ENCODE measurements at regions not wholly inside any gene's neighbourhood (a gene's known extent, or its start where the extent isn't known, plus 50 kb on each side); places are given as distances from the start of the nearest gene placed in this dataset.

DNA sequence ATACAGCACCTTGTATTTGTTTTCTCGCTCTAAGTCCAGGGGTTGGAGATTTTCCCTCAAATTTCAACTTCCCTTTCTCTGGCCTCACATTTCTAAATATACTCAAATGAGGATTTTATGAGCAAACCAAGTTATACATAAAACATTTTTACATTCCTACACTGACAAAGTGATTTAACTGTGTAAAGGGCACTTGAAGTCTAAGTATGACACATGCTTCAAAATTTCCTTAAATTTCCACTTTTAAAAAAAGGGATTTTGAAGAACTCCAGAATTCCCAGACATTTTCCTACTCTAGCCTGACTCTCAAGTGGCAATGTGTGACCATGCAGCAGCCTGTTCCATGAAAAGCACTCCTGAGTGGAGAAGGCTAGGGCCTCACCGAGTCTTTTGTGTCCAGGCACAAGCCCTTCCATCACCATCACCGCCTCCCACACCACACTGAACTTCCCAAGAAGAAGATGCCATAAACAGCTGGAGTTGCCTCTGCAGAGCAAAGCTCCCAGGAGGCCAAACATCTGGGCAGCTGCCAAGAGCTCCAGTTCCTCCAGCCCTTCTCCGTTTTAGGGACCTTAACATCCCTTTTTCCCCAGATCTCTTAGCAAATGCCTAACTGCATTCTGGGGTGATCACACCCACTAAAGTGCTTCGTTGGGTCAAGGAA is 68.9 kb downstream of the NCR2 start:
- intact Hi-C loops (cut with DNase I): no loop called here
- DNase-seq: no peak
- Histone ChIP-seq H3K27ac (no peak overlapping the region), H3K27me3 (ENCODE audit: insufficient read depth in 3 of 3, low read length in 2 of 3) (peaks cover 0 to 29% (median 9%) of the 10 kb centered on the region in 3 donors), H3K9me3 (peaks cover 3% of the 10 kb centered on the region), H3K4me1 (no peaks in the 10 kb centered on the region), H3K4me3 (no peak overlapping the region), H3K36me3 (ENCODE audit: insufficient read depth in 1 of 2, low read depth in 1 of 2) (no peaks in the 10 kb centered on the region)
- WGBS, 3 donors: 54 to 56% (median 56%) methylated on average over 5 of the region's 5 CpGs
- no peak for TF ChIP-seq CTCF (IDR thresholded peaks at IDR 0.05)
- ATAC-seq: no peak

DNA sequence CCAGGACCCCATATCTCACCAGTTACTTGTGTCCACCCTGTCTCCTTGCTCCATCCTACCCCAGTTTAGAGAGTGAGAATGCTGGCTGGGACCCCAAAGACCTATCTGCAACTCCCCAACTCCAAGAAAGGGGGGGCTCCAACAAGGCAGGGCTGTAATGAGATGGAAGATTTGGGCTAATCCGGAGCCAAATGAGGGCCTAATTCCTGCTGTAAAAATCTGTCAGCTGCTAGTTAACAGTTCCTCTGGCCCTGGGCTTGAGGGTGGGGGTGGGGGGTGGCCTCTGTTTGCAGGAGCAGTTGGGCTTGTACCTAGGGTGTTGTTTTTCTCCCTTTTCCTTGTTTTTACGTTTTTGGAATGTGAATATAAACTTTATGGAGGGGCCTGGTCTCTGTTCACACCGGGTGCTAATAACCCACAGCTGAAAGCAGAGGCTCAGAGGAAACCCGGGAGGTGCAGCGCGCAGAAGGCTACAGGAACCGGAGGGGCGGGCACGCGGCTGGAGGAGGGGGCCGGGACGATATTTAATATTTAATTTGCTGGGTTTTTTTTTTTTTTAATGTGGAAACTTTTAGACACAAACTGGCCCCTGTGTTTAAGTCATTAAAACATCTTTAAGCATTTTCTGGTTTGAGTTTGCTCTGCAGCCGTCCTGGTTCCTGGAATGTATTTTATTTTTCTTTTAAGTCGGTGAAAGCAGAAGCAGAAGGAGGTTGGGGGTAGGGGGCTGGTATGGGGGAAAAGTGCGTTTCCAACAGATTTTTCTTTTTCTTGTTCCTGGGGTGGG is 70.7 kb downstream of the NCR2 start:
- H3K4me1 ChIP-seq: no peaks in the 10 kb centered on the region
- no peak overlapping the region for H3K4me3 ChIP-seq
- WGBS, 3 donors: 51 to 57% (median 53%) methylated on average over 15 of the region's 15 CpGs
- H3K27ac ChIP-seq: no peak overlapping the region
- no peak for TF ChIP-seq CTCF (IDR thresholded peaks at IDR 0.05)
- intact Hi-C loops (cut with DNase I): no loop called here
- peaks cover 0 to 29% (median 9%) of the 10 kb centered on the region in 3 donors for H3K27me3 ChIP-seq (ENCODE audit: insufficient read depth in 3 of 3, low read length in 2 of 3)
- ATAC-seq (no peak), DNase-seq (no peak)
- peaks cover 3% of the 10 kb centered on the region for H3K9me3 ChIP-seq
- H3K36me3 ChIP-seq (ENCODE audit: insufficient read depth in 1 of 2, low read depth in 1 of 2): no peaks in the 10 kb centered on the region

DNA sequence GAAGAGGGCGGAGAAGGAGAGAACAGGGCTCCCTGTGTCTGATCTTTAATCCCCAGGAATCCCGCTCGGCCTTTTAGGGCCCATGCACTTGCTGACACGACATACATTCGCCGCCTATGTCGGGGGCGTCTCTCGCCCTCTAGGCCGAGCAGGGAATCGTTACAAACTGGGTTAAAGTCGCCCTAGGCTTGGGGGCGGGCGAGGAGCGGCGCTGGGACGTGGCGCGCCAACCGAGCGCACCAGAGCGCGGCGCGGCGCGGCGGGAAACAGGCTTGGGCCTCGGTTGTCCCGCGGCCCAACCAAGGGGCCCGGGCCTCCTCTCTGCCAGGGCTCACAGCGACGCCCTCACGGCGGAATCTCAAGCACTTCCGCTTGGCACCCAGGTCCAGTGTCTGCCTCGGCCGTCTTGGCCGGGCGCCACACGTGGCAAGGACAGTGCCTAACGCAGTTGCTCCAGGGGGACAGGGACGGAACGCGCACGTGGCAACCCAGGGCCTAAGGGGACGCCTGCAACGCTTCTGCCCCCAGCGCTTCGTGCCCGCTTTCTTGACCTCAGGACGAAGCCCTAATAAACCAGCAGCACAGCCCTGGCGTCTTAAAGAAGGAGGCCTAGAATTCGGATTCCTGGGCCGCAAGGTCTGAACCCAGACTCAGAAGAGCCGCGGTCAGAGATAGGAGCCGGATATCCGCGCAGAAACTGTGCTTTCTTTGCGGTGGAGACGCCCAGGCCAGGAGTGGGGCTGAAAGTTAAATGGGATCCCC is 71.5 kb downstream of the NCR2 start:
- DNase-seq (no peak), ATAC-seq (peak in 3 of 4 donors; percentile 26 to 80 (median 57))
- Histone ChIP-seq H3K4me1 (no peaks in the 10 kb centered on the region), H3K36me3 (ENCODE audit: insufficient read depth in 1 of 2, low read depth in 1 of 2) (no peaks in the 10 kb centered on the region), H3K27ac (no peak overlapping the region), H3K27me3 (ENCODE audit: insufficient read depth in 3 of 3, low read length in 2 of 3) (peaks cover 0 to 29% (median 9%) of the 10 kb centered on the region in 3 donors), H3K9me3 (peaks cover 3% of the 10 kb centered on the region), H3K4me3 (peak overlapping the region; percentile 25)
- intact Hi-C loops (cut with DNase I): no loop called here
- no peak for TF ChIP-seq CTCF (IDR thresholded peaks at IDR 0.05)
- 35 to 43% (median 36%) methylated on average over 49 to 63 of the region's 63 CpGs for WGBS, 3 donors

DNA sequence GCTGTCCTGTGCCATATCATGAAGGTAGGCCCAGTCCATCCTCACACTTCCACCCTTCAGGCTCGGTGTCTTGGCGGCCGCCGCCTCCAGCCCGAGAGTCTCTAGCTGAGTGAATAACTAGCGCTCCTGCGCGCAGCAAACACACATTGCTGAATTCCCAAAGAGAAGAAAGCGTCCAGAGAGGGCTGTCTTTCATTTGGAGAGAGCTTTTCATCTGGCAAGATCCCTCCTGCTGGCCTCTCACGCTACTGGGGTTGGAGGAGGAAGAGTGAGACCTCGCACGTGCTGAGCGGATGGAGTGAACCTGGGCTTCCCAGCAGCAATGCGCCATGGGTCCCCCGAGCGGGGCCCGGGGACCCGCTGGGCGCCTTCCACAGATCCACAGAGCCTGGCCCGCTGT is 73.2 kb downstream of the NCR2 start:
- ATAC-seq: no peak
- DNase-seq: no peak
- intact Hi-C loops (cut with DNase I): no loop called here
- H3K27me3 ChIP-seq (ENCODE audit: insufficient read depth in 3 of 3, low read length in 2 of 3): peaks cover 0 to 34% (median 9%) of the 10 kb centered on the region in 3 donors
- no peak for TF ChIP-seq CTCF (IDR thresholded peaks at IDR 0.05)
- 60 to 71% (median 67%) methylated on average over 20 of the region's 20 CpGs for WGBS, 3 donors
- no peak overlapping the region for H3K27ac ChIP-seq
- H3K4me1 ChIP-seq: no peaks in the 10 kb centered on the region
- H3K36me3 ChIP-seq (ENCODE audit: insufficient read depth in 1 of 2, low read depth in 1 of 2): no peaks in the 10 kb centered on the region
- H3K4me3 ChIP-seq: no peak overlapping the region
- H3K9me3 ChIP-seq: peaks cover 3% of the 10 kb centered on the region

All from psoas muscle (tissue), 7 donors.